T-helper 17 cell (primary cell): ENCODE measurements at regions not wholly inside any gene's neighbourhood (a gene's known extent, or its start where the extent isn't known, plus 50 kb on each side); places are given as distances from the start of the nearest gene placed in this dataset.
"Not testable (repeated sequence)": the region's sequence is repeated elsewhere in the genome, so short reads cannot be mapped to it uniquely, and the experiment has no call there.

ENCODE experiments used
- ATAC-seq: fragments of 150-1000 bp; cut with Tn5 transposase; 2 replicates; pipeline ENCODE4 v1.10.0; 2021; ENCODE audit warnings: mild to moderate bottlenecking, moderate library complexity
- DNase-seq, 3 donors: peaks; one replicate each; pipeline versions ENCODE4 v3.0.0 to v3.0.0-alpha.2; 2020 to 2021
- H3K9me3 ChIP-seq: one replicate; pipeline ENCODE4 v1.7.0; 2013; ENCODE audit warnings: low read length, mild to moderate bottlenecking; ENCODE audit not compliant: control insufficient read depth, poor library complexity, severe bottlenecking
- H3K27ac Mint-ChIP-seq: one replicate; pipeline ENCODE4 v1.8.0; 2022; ENCODE audit warnings: mild to moderate bottlenecking, moderate library complexity, mixed read lengths
- H3K27me3 Mint-ChIP-seq: one replicate; pipeline ENCODE4 v1.8.0; 2022; ENCODE audit warnings: mixed read lengths
- H3K36me3 Mint-ChIP-seq: one replicate; pipeline ENCODE4 v1.8.0; 2022; ENCODE audit warnings: low read depth, mixed read lengths
- H3K4me1 Mint-ChIP-seq: one replicate; pipeline ENCODE4 v1.8.0; 2022; ENCODE audit warnings: mild to moderate bottlenecking, mixed read lengths
- H3K4me3 Mint-ChIP-seq: one replicate; pipeline ENCODE4 v1.8.0; 2022; ENCODE audit warnings: mild to moderate bottlenecking, moderate library complexity, mixed read lengths

- ATAC-seq, H3K27ac Mint-ChIP-seq, H3K27me3 Mint-ChIP-seq, DNase-seq, H3K4me3 Mint-ChIP-seq, H3K9me3 ChIP-seq, H3K36me3 Mint-ChIP-seq, H3K4me1 Mint-ChIP-seq: not testable (repeated sequence)
Observed at GRCh38 chr10:29363930-29364329, 75.1 kb downstream of the LYZL1 start.

GRCh38 chr10:29366206-29366605 lies 77.3 kb downstream of the LYZL1 start:
- H3K27me3 Mint-ChIP-seq, result peaks cover 26% of the 10 kb centered on the region
- not testable (repeated sequence) for H3K27ac Mint-ChIP-seq, H3K9me3 ChIP-seq, H3K4me1 Mint-ChIP-seq, DNase-seq, H3K4me3 Mint-ChIP-seq, ATAC-seq, H3K36me3 Mint-ChIP-seq

- Mint-ChIP-seq H3K4me1 (no peaks in the 10 kb centered on the region), H3K27ac (no peak overlapping the region), H3K4me3 (no peak overlapping the region), H3K27me3 (peaks cover 38% of the 10 kb centered on the region), H3K36me3 (no peaks in the 10 kb centered on the region)
- no peaks in the 10 kb centered on the region for H3K9me3 ChIP-seq
- DNase-seq (no peak), ATAC-seq (no peak)
Observed at GRCh38 chr10:29369419-29369818, 80.5 kb downstream of the LYZL1 start.

GRCh38 chr10:29370097-29371092 lies 81.5 kb downstream of the LYZL1 start:
- Mint-ChIP-seq H3K27ac (no peak overlapping the region), H3K4me3 (no peak overlapping the region), H3K27me3 (peaks cover 38% of the 10 kb centered on the region), H3K36me3 (no peaks in the 10 kb centered on the region), H3K4me1 (no peaks in the 10 kb centered on the region)
- H3K9me3 ChIP-seq, result no peaks in the 10 kb centered on the region
- DNase-seq, result no peak
- ATAC-seq, result no peak

GRCh38 chr10:29372920-29373319 lies 84.0 kb downstream of the LYZL1 start:
- no peaks in the 10 kb centered on the region for H3K9me3 ChIP-seq
- no peaks in the 10 kb centered on the region for H3K4me1 Mint-ChIP-seq
- peaks cover 47% of the 10 kb centered on the region for H3K27me3 Mint-ChIP-seq
- no peak overlapping the region for H3K4me3 Mint-ChIP-seq
- ATAC-seq (no peak), DNase-seq (no peak)
- H3K36me3 Mint-ChIP-seq, result no peaks in the 10 kb centered on the region
- no peak overlapping the region for H3K27ac Mint-ChIP-seq

GRCh38 chr10:29374162-29374561 lies 85.3 kb downstream of the LYZL1 start:
- no peak for ATAC-seq
- Mint-ChIP-seq H3K36me3 (no peaks in the 10 kb centered on the region), H3K4me1 (no peaks in the 10 kb centered on the region), H3K27me3 (peaks cover 53% of the 10 kb centered on the region), H3K27ac (no peak overlapping the region), H3K4me3 (no peak overlapping the region)
- no peak for DNase-seq
- H3K9me3 ChIP-seq, result no peaks in the 10 kb centered on the region

- DNase-seq (no peak), ATAC-seq (no peak)
- Mint-ChIP-seq H3K36me3 (no peaks in the 10 kb centered on the region), H3K27me3 (peaks cover 52% of the 10 kb centered on the region), H3K4me1 (peaks cover 8% of the 10 kb centered on the region), H3K4me3 (no peak overlapping the region), H3K27ac (no peak overlapping the region)
- no peaks in the 10 kb centered on the region for H3K9me3 ChIP-seq
Observed at GRCh38 chr10:29375888-29376287, 87.0 kb downstream of the LYZL1 start.

- no peaks in the 10 kb centered on the region for H3K36me3 Mint-ChIP-seq
- peaks cover 44% of the 10 kb centered on the region for H3K27me3 Mint-ChIP-seq
- ATAC-seq (peak; percentile 42), DNase-seq (no peak)
- H3K4me3 Mint-ChIP-seq, result no peak overlapping the region
- H3K9me3 ChIP-seq, result no peaks in the 10 kb centered on the region
- no peak overlapping the region for H3K27ac Mint-ChIP-seq
- H3K4me1 Mint-ChIP-seq, result peaks cover 10% of the 10 kb centered on the region
Observed at GRCh38 chr10:29377333-29377961, 88.6 kb downstream of the LYZL1 start.

GRCh38 chr10:29378106-29378505 lies 89.2 kb downstream of the LYZL1 start:
- no peak for ATAC-seq

GRCh38 chr10:29379208-29379607 lies 90.3 kb downstream of the LYZL1 start:
- Mint-ChIP-seq H3K4me1 (peaks cover 10% of the 10 kb centered on the region), H3K4me3 (no peak overlapping the region), H3K27me3 (peaks cover 62% of the 10 kb centered on the region), H3K36me3 (peaks cover 6% of the 10 kb centered on the region), H3K27ac (no peak overlapping the region)
- no peaks in the 10 kb centered on the region for H3K9me3 ChIP-seq
- ATAC-seq, result no peak
- DNase-seq, result no peak

More at GRCh38 chr10:29378106-29378505, 89.2 kb downstream of the LYZL1 start:
- Mint-ChIP-seq H3K27ac (peak overlapping the region; percentile 34), H3K4me3 (no peak overlapping the region), H3K36me3 (peaks cover 3% of the 10 kb centered on the region), H3K4me1 (peaks cover 10% of the 10 kb centered on the region), H3K27me3 (peaks cover 51% of the 10 kb centered on the region)
- H3K9me3 ChIP-seq, result no peaks in the 10 kb centered on the region
- DNase-seq, result no peak

- H3K27ac Mint-ChIP-seq, H3K9me3 ChIP-seq, H3K36me3 Mint-ChIP-seq, H3K4me1 Mint-ChIP-seq, DNase-seq, ATAC-seq: not testable (repeated sequence)
- Mint-ChIP-seq H3K4me3 (peak overlapping the region; percentile 45), H3K27me3 (peaks cover 65% of the 10 kb centered on the region)
Observed at GRCh38 chr10:29379777-29380598, 91.1 kb downstream of the LYZL1 start.

- not testable (repeated sequence) for H3K9me3 ChIP-seq, H3K4me1 Mint-ChIP-seq, H3K36me3 Mint-ChIP-seq, H3K27ac Mint-ChIP-seq, DNase-seq, ATAC-seq
- Mint-ChIP-seq H3K4me3 (peak overlapping the region; percentile 45), H3K27me3 (peaks cover 60% of the 10 kb centered on the region)
Observed at GRCh38 chr10:29380599-29381511, 92.0 kb downstream of the LYZL1 start.
